Testis (tissue), 2 donors: ENCODE measurements at regions not wholly inside any gene's neighbourhood (a gene's known extent, or its start where the extent isn't known, plus 50 kb on each side); places are given as distances from the start of the nearest gene placed in this dataset.

Source experiments
- DNase-seq: peaks from one replicate; pipeline ENCODE4 v3.0.0-alpha.2; 2019
- H3K27ac ChIP-seq, 2 donors: fragments of 200-600 bp; sonication (generic); one replicate each; pipeline ENCODE4 v1.5.1; 2019
- H3K27me3 ChIP-seq: fragments of 200-600 bp; sonication (generic); one replicate; pipeline ENCODE4 v1.5.1; 2019
- H3K36me3 ChIP-seq: fragments of 200-600 bp; sonication (generic); one replicate; pipeline ENCODE4 v1.5.1; 2017; ENCODE audit warnings: low read depth; ENCODE audit errors: missing control alignments
- H3K4me1 ChIP-seq: fragments of 200-600 bp; sonication (generic); one replicate; pipeline ENCODE4 v1.5.1; 2019
- H3K4me3 ChIP-seq, 2 donors: fragments of 200-600 bp; sonication (generic); one replicate each; pipeline ENCODE4 v1.5.1; 2017 to 2019
- H3K9me3 ChIP-seq: fragments of 200-600 bp; sonication (generic); one replicate; pipeline ENCODE4 v1.5.1; 2017
- POLR2A ChIP-seq: fragments of 450-650 bp; IDR thresholded peaks from one replicate; pipeline ENCODE4 v1.6.1; 2017; ENCODE audit warnings: antibody characterized with exemption, mild to moderate bottlenecking, moderate library complexity
- WGBS, 2 donors: methylation state at CpG; one replicate each; pipeline ENCODE4 v1.1.5; 2018; 5-methylcytosine and 5-hydroxymethylcytosine counted together
- intact Hi-C: fragments of 100-400 bp; cut with DNase I; formaldehyde crosslinking; loops from one replicate; pipeline ENCODE4 v1.15.1; 2023; ENCODE audit warnings: low total_unique reads
- TF ChIP-seq, protein P1 (sequence below), 3 experiments: fragments of 450-650 bp in 2 of 3; fragments of 200-600 bp in 1 of 3; sonication (generic) in 1 of 3; IDR thresholded peaks; one replicate each; pipeline ENCODE4 v1.5.1; 2016 to 2019; ENCODE audit warnings: antibody characterized with exemption in 3 of 3, mild to moderate bottlenecking in 2 of 3, moderate library complexity in 1 of 3

DNA sequence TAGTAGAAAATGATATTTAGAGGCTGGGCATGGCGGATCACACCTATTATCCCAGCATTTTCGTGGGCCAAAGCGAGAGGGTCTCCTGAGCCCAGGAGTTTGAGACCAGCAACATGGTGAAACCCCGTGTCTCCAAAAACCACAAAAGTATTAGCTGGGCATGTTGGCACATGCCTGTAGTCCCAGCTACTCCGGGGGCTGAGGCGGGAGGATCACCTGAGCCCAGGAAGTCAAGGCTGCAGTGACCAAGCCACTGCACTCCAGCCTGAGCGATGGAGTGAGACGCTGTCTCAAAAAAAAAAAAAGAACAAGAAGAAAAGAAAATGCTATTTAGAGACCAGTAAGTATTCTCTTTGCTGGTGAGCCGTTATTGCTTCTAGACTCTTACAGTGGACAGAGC, 79.2 kb upstream of the MDM1 start:
- Histone ChIP-seq H3K4me3 (no peak overlapping the region), H3K4me1 (peaks cover 3% of the 10 kb centered on the region), H3K27ac (no peak overlapping the region), H3K9me3 (no peaks in the 10 kb centered on the region), H3K27me3 (no peaks in the 10 kb centered on the region), H3K36me3 (no peaks in the 10 kb centered on the region)
- TF ChIP-seq, protein P1, sequence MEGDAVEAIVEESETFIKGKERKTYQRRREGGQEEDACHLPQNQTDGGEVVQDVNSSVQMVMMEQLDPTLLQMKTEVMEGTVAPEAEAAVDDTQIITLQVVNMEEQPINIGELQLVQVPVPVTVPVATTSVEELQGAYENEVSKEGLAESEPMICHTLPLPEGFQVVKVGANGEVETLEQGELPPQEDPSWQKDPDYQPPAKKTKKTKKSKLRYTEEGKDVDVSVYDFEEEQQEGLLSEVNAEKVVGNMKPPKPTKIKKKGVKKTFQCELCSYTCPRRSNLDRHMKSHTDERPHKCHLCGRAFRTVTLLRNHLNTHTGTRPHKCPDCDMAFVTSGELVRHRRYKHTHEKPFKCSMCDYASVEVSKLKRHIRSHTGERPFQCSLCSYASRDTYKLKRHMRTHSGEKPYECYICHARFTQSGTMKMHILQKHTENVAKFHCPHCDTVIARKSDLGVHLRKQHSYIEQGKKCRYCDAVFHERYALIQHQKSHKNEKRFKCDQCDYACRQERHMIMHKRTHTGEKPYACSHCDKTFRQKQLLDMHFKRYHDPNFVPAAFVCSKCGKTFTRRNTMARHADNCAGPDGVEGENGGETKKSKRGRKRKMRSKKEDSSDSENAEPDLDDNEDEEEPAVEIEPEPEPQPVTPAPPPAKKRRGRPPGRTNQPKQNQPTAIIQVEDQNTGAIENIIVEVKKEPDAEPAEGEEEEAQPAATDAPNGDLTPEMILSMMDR (IDR thresholded peaks at IDR 0.05): no peak
- TF ChIP-seq POLR2A: no peak
- 90 to 94% methylated on average over 9 of the region's 9 CpGs for WGBS, 2 donors
- intact Hi-C loops: no loop called here
- no peak for DNase-seq

DNA sequence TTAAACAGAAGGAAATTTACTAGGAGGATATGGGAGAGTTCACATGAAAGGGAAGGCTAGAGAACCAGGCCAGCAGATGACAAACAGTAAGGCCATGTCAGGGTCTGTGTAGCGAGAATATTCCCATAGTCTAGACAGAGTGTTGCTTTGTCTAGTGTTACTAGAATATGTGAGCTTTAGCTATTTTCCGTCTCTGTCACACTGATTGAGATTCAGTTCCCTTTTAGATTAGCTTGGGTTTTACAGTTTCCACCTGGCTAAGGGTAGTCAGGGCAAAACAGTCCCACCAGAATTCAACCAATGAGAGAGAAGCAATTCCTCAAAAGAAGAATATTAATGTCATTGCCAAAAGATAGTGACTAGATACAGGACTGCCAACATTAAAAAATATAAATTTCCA, 82.8 kb upstream of the MDM1 start:
- Histone ChIP-seq H3K27me3 (no peaks in the 10 kb centered on the region), H3K4me1 (peaks cover 5% of the 10 kb centered on the region), H3K9me3 (no peaks in the 10 kb centered on the region), H3K36me3 (no peaks in the 10 kb centered on the region), H3K4me3 (no peak overlapping the region), H3K27ac (no peak overlapping the region)
- intact Hi-C loops: no loop called here
- TF ChIP-seq, protein P1 (IDR thresholded peaks at IDR 0.05): no peak
- no peak for TF ChIP-seq POLR2A
- DNase-seq: no peak
- WGBS, 2 donors: 88 to 93% methylated on average over 2 of the region's 2 CpGs

DNA sequence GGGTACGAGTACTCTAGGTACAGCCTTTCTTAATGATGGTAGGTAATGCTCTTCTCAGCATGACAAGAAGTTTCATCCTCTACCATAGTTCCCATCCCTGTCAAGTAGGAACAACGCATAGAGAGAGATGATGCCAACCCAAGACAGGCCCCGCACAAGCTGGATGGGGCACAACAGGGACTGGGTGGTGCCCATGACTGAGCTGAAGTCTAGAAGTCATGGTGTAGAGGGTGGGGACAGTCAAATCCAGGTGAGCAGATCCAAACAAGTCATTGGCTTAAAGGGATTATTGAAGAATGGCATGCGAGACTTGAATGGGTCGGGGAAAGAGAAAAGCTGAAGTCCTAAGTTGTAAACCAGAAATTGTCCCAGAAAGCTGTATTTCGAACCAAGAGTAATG, 84.2 kb upstream of the MDM1 start:
- Histone ChIP-seq H3K36me3 (no peaks in the 10 kb centered on the region), H3K4me3 (no peak overlapping the region), H3K4me1 (peaks cover 16% of the 10 kb centered on the region), H3K27me3 (no peaks in the 10 kb centered on the region), H3K9me3 (no peaks in the 10 kb centered on the region), H3K27ac (no peak overlapping the region)
- DNase-seq: no peak
- intact Hi-C loops: no loop called here
- TF ChIP-seq, protein P1 (IDR thresholded peaks at IDR 0.05): no peak
- TF ChIP-seq POLR2A: no peak
- 95 to 97% methylated on average over 6 of the region's 6 CpGs for WGBS, 2 donors

DNA sequence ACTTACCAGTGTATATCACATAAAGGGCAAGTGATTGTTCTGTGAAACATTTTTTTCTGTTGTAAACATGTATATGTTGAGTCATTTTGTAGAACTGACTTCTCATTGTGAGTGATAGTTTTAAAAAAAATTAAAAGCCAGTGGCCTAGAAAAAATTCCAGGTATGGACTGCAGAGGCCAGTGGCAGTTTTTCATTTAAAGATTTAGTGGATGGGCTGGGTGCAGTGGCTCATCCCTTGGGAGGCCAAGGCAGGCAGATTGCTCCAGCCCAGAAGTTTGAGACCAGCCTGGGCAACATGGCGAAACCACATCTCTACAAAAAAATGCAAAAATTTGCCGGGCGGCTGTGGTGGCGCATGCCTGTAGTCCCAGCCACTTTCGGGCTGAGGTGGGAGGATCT, 84.7 kb upstream of the MDM1 start:
- intact Hi-C loops: no loop called here
- H3K27ac ChIP-seq: no peak overlapping the region
- TF ChIP-seq POLR2A: no peak
- TF ChIP-seq, protein P1 (IDR thresholded peaks at IDR 0.05): no peak
- peaks cover 21% of the 10 kb centered on the region for H3K4me1 ChIP-seq
- DNase-seq: no peak
- H3K36me3 ChIP-seq: no peaks in the 10 kb centered on the region
- no peak overlapping the region for H3K4me3 ChIP-seq
- no peaks in the 10 kb centered on the region for H3K27me3 ChIP-seq
- 89 to 93% methylated on average over 5 of the region's 5 CpGs for WGBS, 2 donors
- H3K9me3 ChIP-seq: no peaks in the 10 kb centered on the region

DNA sequence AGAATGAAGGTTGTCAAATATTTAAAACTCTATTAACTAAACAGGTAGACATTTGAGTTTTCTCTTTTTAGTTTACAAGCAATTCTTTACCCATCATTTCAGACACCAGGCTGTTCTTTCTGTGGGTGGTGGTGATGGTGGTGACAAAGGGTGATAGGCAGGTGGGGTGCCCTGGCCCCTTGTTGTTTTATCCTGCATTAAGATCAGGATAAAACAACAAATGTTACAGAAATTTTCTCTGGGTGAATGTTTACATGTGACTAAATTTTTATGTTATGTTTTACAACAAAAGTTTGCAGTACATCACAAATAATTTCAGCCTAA, 85.9 kb upstream of the MDM1 start:
- no peak for DNase-seq
- intact Hi-C loops: no loop called here

More for the DNA sequence above, 85.9 kb upstream of the MDM1 start:
- no peaks in the 10 kb centered on the region for H3K36me3 ChIP-seq
- no peaks in the 10 kb centered on the region for H3K27me3 ChIP-seq
- TF ChIP-seq, protein P1 (IDR thresholded peaks at IDR 0.05): no peak
- H3K9me3 ChIP-seq: no peaks in the 10 kb centered on the region
- peak overlapping the region in 1 of 2 donors; percentile 16 for H3K27ac ChIP-seq
- H3K4me1 ChIP-seq: peaks cover 26% of the 10 kb centered on the region
- H3K4me3 ChIP-seq: no peak overlapping the region
